ENCODE measurements at regions not wholly inside any gene's neighbourhood (a gene's known extent, or its start where the extent isn't known, plus 50 kb on each side); places are given as distances from the start of the nearest gene placed in this dataset.

DNA sequence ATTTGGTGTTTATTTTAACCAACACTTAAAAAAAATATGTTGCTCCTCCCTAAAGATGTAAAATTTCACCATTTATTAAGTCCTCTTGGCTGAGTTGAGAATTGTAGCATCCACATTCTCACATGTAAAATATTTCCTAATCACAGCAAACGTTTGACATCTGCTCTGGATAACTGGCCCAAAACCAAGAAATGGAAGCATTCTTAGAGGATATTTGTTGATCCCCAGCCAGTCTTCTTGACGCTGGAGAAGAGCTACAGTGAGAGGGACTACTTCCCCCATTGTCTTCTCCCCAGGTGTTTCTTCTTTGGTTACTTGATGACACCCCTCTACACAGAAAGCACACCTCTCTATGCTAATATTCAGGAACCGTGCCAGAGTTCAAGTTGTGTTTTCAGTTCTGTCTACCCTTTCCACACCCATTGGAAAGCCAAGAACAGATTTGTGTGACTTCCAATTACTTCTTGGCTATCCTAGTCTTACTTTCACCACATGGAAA is 454.5 kb upstream of the JAG1 start:
- no peak for DNase-seq (ENCODE audit: low read depth in 3 of 3)

DNA sequence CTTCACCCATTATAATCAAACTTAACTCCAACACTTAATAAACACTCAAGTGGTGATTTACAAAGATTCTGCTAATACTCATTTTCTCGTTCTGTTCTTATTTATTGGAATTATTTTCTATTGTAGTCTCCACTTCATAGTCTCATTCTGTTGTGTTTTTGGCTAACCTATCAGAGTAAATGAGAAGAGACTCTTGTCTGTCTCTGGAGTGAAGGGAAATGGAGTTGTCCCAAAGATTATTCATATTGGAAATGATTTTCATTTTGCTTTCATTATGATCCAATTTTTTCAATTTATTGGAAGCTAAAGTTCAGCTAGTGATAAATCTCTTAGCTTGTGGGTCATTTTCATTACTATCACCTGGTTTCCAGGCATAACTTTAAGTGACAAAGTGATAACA is 454.9 kb upstream of the JAG1 start:
- no peak for DNase-seq (ENCODE audit: low read depth in 3 of 3)

DNA sequence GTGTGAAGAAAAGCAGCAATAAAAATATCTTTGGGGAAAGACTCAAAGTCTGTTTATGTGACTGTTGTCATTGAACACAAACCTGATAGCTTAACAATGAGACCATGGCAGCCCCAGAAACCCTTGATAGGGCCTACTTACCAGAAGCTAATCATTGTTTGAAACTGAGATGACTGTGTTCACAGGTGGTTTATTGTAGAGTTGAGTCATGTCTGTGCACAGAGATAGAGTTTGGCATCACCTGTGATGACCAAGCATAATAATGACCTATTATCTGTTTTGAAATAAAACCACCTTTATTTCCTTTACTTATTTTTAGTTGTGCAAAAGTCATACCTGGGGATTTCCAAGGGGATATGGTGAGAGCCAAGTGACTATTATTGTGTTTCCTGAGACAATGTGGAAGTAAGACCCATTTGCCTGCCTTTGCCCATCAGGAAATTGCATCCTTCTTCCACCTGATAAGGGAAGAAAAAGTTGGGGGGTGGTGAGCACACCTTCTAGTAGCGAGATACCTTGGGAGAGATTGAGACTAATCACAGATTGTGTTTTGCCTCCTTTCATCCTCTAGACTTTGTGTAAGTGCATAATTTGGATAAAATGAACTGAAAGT is 456.9 kb upstream of the JAG1 start:
- DNase-seq (ENCODE audit: low read depth in 3 of 3): no peak

DNA sequence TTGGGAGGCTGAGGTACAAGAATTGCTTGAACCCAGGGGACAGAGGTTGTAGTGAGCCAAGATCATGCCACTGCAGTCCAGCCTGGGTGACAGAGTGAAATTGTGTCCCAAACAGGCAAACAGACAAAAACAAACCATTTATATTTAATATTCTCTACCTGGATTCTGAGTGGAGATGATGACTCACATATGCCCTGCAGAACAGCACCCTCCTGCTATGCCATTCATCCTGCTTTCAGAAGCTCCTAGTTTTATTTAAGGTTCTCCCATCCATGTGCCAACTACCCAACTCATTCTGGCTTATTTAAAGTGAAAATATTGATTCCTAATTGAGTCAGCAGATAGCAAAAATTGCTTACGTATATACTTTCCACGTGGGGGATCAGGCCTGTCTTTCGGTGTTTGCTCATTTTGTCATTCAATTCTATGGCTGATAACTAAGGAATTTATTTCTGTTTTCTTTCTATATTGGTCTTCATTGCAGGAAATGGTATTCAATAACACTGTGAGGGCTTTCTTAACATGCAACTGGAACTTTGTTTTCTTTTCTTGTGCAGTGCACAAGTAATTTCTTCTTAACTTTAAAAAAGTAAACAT is 459.1 kb upstream of the JAG1 start:
- DNase-seq (ENCODE audit: low read depth in 3 of 3): no peak

DNA sequence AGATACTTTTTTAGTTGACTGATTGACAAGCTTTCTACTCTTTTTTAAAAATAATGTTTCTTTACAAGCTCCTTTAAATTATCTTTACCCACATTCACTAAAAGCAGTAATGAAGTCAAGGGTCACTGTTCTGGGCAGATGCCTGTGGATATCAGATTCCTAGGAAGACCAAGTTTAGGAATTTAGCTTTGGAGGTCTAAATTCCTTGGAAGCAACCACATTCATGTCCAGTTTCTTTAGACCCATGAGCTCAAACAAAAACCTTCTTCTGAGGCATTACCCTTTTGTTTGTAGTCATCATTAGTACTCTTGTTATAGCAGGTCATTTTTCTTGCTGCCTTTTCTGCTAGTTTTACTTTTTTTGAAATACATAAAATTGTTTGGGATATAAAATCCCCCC is 462.9 kb upstream of the JAG1 start:
- no peak for DNase-seq (ENCODE audit: low read depth in 3 of 3)

DNA sequence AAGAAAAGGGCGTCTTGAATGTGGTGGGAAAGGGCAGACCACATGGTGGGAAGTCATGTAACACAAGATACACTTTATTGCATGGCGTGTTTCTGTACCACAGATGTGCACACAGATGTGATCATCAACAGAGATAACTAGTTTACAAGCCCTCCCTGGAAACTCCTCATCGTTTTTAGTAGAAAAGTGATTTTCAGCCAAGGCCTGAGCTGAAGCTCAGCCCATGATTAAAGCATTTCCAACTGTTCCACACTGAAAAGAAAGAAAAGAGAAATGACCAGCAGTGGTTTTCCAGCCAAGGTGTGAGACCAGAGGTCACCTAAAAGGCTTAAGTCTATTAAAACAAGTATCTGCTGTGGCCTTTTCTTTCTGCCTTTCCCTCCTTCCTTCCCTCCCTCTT is 463.9 kb upstream of the JAG1 start:
- no peak for DNase-seq (ENCODE audit: low read depth in 3 of 3)

DNA sequence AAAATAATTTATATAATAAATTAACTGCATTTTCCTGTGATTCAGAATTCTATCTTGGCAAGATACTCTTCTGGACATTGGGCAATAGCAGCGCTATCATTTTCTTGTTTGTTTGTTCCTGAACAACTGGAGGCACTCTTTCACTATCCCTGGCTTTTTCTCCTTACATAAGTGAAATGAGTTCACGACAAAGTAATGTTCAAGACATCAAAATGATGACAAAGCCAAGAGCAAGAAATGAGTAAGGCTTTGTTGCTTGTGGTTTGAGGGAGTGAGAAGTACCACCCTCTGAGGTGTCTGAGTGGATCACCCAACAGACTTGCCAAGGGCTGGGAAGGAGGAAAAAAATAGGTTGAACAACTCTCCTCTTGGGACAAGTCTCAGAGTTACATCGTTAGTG is 466.6 kb upstream of the JAG1 start:
- no peak for DNase-seq (ENCODE audit: low read depth in 3 of 3)

DNA sequence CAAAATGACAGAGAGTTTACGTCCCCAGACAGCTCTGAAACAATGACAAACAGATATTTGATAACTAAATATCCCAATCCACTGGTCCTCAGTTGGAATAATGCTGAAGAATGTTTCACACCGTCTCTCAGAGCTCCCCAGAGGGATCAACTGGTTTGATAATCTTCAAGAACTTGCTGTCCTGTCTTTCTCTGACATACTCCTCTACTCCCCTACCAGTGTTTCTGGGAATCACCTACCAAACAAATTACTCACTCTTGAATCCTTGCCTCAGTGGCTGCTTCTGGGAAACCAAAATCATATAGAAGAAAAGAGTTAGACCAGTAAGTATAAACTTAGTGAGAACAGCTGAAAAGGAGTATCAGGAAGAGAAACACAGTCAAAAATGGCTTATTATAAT is 469.7 kb upstream of the JAG1 start:
- no peak for DNase-seq (ENCODE audit: low read depth in 3 of 3)

DNA sequence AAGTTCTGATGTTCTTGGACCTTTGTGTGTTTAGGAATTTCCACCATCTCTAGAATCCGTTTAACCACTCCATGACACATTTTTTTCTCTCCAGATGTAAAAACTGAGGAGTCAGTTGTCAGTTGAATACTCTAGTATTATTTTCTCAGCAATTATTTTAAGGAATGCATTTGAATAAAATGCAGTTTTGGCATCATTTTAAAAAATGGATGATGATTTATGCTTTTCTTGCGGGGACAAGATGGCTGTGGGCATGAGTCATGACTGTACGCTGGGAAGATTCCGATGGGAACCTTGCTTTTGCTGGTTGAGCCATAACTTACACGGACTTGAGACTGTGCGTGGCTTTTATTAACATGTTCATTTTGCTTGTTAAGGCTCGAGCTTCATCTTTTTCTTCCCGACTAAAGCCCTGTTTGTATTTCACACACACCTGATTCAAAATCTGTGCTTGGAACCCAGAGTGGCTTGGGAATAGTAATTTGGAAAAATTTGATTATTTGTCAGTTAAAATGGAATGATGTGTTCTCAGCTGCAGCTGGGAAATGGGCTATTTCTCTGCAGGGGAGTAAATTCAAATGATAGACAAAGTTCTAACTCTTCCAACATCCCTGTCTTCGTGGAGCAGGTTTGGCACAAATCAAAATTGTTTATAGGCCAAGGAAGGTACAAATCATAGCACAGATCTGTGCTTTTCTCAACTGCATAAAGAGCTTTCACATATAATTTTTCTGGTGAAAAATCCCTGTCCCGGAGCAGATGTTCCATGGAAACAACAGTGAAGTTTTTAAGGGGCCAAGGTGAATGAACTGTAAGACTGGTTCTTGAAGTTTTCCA is 470.5 kb upstream of the JAG1 start:
- no peak for DNase-seq (ENCODE audit: low read depth in 3 of 3)

DNA sequence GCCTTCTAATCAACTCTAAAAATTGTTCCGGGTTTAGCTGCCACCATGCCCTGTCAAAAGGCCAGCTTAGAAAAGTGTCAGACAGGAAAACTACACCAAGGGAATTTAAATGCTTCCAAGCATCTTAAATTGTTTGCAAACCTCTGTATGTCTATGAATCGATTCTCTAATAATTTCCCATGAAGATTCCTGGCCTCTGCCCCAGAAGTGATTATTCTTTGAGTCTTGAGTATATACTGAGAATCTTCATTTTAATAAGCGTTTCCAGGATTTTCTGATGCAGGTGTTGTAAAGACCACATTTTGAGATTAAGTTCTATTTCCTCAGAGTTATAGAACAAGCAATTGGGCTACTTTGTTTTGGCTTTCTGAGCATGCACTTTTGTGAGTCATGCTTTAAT is 471.8 kb upstream of the JAG1 start:
- DNase-seq (ENCODE audit: low read depth in 3 of 3): no peak

DNA sequence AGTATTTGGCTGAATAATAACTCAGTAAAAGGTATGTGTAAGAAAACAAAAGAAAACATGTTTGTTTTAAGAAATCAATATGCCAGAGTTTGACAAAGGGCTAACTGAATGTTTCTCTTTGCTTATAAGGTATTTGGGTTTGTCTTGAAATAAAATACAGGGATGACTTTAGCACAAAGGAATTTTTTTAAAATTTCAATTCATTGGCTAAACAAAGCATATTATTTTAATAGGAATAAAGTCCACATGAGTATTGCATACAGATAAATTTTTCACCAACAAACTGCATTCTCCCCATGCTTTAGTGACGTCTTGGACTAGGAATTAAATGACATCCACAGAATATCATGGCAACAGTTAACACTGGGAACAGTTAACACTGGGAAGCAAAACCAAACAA is 480.0 kb upstream of the JAG1 start:
- DNase-seq (ENCODE audit: low read depth in 3 of 3): no peak

DNA sequence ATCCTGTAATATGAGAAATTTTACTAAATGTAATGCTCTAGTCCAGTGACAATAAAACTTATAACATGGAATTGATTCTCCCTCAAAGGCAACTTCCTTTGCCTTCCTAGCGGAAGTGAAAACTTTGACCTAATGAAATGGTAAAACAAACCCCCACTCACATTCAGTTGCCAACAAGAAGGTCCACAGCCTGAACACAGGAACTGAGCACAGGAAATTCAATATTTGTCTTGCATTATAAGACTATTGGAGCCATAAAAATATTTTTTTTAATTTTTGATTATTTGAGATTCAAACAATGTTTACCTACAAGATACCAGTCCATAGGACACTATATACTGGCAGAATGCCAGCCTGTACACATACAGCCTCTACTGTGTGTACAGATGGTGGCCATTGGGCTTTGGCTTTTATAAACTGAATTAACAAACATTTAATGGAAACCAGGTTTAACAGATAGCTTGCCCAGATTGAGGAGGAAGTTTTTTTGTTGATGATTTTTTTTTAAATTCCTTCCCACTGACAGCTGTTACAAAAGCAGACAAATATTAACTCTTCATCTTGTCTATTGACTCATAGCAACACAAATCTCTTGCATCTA is 481.5 kb upstream of the JAG1 start:
- no peak for DNase-seq (ENCODE audit: low read depth in 3 of 3)

DNA sequence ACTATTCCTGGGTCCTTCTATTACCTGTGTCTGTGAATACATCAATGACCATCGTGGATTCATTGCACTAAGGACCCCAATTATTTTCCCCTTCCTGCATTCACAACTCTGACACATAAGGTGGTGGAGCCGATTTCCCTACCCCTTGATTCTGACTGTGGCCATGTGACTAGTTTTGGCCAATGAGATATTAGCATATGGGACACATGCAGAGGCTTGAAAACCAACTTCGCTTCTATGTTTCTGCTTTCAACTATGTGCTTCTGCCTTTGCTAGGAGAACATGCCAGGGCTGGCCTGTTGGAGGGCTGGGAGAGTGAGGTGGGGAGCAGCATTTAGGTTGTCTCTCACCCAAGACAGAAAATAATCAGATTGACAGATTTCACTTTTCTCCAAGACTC is 483.1 kb upstream of the JAG1 start:
- no peak for DNase-seq (ENCODE audit: low read depth in 3 of 3)

DNA sequence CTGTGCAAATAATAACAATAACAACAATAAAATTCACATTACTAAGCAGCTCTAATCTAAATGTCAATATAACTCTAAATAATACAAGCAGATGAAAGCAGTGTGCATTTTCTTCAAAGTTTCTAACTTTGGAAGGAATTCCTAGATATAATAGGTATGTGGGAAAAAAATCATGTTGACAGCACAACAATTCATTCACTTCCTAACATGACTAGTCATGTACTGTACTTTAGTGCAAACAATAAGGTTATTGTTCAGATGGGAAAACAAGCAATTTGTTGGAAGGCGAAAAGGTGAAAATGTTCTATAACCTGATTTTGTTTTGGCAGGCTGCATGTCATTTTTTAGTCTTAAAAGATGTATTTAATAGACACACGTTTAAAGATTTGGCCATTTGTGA is 484.3 kb upstream of the JAG1 start:
- DNase-seq (ENCODE audit: low read depth in 3 of 3): no peak

DNA sequence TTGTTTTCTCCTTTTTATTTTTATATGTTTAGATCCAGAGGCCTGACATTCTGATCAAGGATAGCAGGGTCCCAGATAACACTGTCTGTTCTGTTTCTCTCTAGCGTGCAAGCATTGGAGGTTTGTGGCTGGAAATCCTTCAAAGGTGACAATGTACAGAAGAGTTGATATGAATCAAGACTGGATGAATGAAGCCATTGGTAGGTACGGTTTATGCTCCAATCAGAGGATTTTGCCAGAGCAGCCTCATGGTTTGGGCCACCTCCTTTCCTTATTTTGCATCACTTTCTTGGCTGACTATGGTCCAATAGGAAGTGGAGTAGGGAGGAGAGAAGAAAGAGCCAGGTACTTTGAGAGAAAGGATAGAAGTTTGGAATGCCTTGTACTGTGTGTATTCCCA is 484.8 kb upstream of the JAG1 start:
- no peak for DNase-seq (ENCODE audit: low read depth in 3 of 3)

DNA sequence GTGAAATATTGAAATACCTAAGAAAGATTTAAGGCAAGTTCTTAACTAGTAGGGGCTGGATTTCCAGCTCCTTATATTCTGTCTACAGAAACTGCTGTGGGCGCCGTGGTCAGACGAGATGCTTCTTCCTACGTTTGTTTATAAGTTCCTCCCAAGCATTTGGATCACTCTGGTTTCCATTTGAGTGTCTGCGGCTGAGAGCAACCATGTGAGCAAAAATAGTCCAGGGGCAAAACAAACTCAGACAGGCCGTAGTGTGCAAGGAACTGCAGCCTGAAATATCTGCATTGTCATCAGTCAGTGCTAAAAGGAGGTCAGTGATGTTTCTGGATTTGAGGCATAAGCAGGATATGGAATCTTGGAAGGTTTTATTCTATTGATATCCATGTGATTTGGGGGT is 485.9 kb upstream of the JAG1 start:
- no peak for DNase-seq (ENCODE audit: low read depth in 3 of 3)

DNA sequence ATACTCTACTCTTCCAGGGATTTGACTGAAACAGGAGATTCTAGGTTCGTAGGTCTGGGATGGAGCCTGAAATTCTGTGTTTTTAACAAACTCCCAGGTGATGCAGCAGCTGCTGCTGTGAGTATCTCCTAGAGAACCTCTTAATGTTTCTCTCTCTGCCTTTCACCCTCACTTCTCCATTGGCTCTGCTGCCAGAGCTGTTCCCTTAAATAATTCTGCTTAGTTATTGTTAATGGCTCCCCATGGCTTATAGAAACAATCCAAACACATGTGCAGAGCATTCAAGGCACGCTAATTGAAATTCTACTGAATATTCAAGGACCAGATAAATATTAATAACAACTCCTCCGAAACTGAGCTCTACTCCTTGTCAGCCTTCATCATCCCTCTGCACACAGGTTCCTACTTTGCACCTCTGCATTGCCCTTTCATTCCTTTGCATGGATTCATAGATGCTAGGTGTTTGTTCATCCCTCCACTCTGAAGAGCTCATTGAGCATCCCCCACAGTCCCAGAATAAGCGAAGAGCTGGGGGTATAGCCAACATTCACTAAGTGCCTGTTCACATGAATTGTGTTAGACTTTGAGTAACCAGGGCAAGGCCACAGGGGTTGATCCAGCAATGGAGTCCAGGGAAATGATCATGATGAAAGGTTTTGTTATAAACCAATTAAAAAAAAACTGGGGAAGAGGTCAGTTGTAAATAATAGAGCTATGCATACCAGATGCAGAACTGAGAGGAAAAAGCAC is 488.4 kb upstream of the JAG1 start:
- DNase-seq (ENCODE audit: low read depth in 3 of 3): no peak

DNA sequence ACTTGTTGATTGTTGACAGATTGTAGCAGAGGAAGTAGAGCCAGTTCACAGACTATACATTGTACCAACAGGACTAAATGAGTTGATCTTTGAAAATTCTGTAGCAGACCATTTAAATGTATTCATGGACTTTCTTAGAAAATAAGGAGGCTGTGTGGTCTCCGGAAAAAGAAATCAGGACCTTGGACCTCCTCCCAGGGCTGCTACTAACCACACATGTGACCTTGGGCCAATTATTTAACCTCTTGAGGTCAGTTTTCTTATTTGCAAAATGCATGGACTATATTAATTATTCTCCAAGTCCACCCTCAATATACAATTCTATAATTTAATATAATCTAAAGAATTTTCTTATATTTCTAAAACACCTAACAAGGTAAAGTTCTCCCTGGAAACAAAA is 492.0 kb upstream of the JAG1 start:
- no peak for DNase-seq (ENCODE audit: low read depth in 3 of 3)

DNA sequence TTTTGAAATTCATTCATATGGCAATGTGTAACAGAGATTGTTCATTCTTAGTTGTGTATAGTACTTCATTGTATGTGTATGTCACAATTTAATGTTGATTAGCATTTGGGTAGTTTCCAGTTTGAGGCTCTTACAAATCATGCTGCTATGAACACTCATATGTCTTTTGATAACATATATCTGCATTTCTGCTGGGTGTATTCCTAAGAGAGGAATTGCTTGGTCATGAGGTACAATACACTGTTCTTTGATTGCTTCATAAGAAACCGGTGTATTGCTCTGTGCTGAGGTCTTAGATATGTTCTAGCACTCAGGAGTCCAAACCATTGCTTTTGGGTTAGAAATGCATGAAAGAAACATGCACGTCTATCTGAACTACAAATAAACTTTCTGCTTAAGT is 492.9 kb upstream of the JAG1 start:
- DNase-seq (ENCODE audit: low read depth in 3 of 3): no peak

DNA sequence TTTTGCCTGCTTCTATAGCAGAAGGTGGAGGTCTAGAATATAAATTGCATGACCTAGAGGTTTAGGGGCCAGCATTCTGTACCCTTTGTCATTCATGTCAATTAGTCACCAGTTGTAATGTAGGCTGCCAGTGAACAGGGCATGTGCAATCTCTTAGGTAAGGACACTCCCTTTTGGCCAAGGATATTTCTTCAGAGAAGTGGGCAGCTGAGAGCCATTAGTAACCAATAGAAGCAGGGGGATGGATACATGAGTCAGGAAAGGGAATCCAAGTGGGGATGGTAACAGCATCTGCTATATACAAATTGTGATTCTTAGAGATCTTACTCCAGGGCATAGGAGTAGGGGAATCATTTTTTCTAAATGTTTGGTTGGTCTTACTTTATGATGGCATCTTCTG is 494.2 kb upstream of the JAG1 start:
- no peak for DNase-seq (ENCODE audit: low read depth in 3 of 3)

DNA sequence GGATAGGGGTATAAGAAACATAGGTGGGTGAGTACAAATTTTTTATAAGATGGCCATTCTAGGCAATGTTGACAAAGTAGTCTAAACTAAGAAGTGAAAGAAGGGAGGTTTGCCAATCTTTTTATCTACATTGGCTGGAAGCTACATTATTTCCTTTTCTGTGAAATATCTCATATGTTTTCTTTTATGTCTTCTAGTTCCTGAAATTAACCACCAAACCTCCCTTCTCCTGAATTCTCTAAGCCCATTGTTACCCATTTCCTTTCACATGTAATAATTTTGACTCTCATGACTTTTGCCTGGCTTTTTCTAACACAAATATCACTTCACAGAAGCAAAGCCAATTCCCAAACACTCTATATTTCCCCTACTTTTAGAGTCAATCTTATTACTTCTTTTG is 496.2 kb upstream of the JAG1 start:
- no peak for DNase-seq (ENCODE audit: low read depth in 3 of 3)

DNA sequence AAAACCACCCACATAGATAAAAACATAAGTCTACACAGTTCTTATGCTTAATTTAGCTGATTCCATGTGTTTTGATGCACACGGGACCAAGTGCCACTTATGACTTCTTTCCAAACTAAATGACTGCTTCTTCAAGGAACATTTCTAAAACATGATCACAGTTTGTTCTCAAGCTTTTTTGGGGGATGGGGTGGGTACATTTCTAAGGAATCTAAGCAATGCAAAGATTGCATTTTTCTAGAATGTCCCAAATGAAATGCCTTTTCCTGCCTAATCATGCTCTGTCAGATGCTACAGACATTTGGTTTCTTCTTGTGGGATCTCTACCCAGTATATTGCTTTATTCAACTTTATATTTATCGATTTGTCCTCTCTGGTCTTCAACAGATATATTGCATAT is 496.8 kb upstream of the JAG1 start:
- DNase-seq (ENCODE audit: low read depth in 3 of 3): no peak

All from stimulated activated CD4-positive, alpha-beta T cell treated with anti-CD3 and anti-CD28 coated beads, TNF-alpha, amount 100 ng/mL, for 48 hours (primary cell).